IPS DF 19.7 (cell line): ENCODE measurements at regions not wholly inside any gene's neighbourhood (a gene's known extent, or its start where the extent isn't known, plus 50 kb on each side); places are given as distances from the start of the nearest gene placed in this dataset.
"Not testable (repeated sequence)": the region's sequence is repeated elsewhere in the genome, so short reads cannot be mapped to it uniquely, and the experiment has no call there.

Experiments used
- DNase-seq: peaks from one replicate; pipeline ENCODE4 v3.0.0-alpha.2; 2013; ENCODE audit warnings: low read depth, low spot score

DNA sequence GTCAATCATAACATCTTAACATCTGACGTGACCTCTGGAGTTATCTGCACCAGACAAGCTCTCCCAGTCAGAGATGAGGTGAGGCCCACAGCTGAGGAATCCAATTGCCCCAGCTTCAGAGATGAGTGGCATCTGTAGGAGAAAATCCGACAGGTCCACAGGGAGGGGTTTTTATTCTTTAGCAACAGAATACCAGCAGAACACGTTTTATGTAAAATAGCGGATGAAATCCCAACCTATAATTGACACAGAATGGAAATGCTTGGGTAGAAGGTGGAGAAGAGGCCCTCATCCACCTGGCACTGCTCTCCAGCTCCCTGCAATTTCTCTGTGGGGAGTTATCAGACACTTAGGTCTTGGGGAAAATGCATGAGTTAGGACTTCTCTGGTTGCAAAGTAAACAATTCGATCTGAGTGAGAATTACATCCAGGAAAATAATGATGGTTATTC is 144.2 kb upstream of the NRP1 start:
- no peak for DNase-seq

DNA sequence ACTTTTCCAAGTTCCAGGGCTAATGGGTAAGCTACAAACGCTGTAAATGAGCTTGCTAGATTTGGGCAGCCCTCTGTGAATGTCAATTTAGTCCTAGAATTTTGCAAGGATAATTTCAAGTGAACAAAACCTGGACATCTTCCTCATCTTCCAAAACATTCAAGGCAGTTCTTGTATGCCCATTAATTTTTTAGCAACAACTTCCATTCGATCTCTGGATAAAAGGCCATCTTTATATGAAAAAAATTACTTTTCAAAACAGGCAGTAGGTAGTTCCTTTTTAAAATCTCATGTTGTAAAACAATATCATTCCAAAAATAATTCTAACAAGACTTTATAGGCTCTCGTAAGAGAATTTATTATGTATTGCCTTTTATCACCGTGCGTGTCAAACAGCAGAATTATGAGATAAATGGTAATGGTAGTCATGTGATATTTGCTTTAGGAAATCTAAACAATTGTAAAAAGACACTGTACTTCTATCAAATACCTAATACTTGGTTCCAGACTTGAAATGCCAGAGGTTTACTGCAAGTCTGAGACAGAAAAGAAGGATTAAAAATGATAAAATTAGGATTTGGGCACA is 143.7 kb upstream of the NRP1 start:
- no peak for DNase-seq

DNA sequence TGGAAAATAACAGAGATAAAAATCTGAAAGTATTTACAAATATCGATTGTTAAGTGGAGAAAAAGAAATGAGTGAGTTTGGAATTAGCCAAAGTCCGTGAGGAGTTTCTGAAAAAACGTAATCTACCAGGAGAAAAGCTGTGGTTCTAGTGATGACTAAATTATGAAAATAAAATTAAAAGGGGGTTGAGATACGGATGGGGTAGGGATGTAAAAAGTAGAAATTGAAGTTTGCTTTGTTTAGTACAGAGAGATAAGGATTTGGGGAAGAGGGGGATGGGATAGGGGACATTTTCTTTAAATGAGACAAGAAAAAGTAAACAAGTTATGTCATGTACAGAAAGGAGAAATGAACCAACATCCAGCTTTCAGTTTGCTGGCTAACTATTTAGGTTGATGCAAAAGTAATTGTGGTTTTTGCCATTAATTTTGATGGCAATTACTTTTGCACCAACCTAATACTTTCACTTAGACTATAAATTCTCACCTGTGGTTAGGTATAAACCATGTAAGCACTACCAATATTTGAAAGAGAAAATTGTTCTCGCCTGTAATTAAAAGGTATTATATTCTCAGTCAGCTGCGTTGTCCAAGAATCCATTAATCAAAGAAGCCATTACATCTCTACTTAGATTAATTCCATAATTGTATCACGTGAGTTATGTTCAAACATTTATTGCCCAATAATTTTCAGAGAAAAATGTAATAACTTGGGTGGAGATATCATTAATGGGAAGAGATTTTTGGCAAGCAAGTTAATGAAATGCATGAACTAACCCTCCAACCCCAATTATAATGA is 143.0 kb upstream of the NRP1 start:
- DNase-seq = no peak

DNA sequence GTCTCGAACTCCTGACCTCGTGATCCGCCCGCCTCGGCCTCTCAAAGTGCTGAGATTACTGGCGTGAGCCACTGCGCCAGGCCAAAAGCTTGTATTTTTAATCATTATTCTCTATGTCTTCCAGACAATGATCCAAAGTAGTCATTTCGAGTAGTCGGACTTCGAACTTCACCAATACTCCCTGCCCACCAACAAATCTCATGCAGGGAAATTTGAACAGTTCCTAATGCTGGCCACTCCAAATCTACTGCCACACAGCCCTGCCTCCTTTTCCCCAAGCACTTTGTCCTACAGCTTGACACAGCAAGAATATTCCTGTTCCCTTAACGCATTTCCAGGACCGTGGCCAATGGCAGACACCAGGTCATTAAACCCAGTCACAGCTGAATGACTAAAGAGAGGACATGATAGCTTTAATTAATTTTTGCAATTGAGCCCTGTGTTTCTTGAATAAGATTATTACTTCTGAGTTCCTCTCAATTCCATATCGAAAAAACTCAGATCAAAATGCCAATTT is 142.3 kb upstream of the NRP1 start:
- DNase-seq = no peak

DNA sequence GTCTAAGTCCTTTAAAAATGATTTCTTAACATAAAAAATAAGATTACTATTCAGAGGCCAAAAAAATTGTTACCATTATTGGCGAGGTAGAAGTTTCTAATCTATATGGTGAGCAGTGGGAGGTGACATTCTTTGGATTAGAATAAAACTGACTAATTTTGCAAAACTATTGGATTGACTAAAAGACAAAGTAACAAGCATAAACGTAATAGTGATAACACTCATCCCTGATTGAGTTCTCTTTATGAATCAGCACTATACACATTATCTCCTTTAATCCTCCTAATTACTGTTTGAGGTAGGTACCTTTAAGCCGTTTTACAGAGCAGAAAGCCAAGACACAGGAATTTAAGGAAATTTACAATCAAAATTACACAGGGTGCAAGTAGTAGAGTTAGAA is 139.2 kb upstream of the NRP1 start:
- no peak for DNase-seq

DNA sequence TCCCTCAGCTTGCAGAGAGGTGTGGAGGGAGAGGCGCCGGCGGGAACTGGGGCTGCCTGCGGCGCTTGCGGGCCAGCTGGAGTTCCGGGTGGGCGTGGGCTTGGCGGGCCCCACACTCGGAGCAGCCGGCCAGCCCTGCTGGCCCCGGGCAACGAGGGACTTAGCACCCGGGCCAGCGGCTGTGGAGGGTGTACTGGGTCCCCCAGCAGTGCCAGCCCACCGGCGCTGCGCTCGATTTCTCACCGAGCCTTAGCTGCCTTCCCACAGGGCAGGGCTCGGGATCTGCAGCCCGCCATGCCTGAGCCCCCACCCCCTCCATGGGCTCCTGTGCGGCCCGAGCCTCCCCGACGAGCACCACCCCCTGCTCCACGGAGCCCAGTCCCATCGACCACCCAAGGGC is 133.5 kb upstream of the NRP1 start:
- not testable (repeated sequence) for DNase-seq

DNA sequence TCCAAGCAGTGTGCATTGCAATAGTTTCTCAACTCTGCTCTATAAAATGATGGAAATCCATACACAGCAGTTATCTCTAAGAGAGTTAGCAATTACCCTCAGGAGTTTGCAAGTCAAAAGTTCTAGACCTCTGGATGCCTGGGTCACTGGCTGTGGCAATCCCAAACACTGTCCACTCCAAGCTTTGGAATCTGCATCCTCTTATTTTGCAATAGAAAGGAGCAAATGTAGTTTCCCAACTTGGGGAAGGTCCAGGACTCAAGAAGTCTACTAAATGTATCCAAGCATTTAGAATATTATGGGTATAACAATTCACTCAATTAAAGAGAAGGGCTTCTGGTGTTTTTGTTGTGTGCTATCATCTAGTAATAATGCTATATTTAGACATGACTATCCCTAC is 131.3 kb upstream of the NRP1 start:
- DNase-seq = no peak

DNA sequence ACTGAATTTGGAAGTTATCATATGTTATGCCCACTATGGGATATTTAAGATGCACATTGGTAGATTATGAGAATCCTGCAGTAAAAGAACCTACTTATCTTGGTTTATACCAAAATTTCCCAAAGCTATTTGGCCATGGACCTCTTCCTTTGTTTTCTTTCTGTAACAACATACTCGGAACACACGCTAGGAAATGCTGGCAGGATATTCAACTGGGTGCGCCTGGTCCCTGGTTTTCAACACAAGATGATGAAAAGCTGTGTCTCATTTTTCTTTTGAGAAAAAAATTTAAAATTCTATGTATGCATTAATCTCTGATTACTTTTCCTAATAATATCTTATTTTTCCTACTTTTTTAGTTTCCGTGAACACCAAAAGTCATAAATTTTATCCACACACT is 128.5 kb upstream of the NRP1 start:
- no peak for DNase-seq

DNA sequence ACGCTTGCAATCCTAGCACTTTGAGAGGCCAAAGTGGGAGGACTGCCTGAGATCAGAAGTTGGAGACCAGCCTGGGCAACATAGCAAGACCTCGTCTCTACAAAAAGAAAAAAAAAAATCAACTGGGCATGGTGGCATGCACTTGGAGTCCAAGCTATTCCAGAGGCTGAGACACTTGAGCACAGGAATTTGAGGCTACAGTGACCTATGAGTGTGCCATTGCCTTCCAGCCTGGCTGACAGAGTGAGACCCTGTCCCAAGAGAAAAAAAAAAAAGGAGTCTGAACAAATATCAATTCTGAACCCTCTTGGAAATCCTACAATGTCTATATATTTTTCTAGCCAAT is 126.8 kb upstream of the NRP1 start:
- no peak for DNase-seq

DNA sequence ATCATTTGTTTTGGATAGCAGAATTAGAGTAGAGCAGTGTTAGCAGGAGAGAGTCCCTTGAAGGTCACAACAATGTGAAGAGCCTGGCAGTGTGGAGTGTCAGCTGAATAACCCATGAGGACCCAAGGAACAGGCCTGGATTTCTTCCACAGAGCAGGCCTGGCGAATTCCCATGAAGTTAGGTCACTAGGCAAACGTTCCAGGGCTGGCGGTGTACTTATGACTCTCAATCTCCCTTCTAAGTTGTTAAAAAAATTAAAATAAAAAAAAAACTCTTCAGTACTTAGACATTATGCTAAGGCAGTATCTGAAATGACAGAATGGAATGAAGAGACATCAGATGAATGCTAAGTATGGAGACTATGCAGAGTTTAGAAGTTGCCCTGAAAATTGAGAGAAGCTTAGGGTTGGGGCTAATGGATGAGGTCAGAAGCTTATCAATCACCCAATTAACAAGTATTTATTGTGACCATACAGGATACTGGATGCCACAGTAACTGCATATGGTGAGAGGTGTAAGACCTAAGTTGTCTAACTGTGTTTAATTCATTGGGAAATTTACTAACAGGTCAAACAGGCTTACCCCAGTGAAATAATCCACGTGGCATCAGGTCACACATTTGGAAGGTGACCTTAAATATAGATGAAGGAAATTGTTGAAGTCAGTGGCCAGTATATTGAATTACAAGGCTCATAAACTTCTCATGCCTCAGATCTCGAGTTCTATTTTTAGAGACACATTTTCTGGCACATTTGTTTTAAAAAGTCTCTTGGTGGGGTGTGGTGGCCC is 126.2 kb upstream of the NRP1 start:
- DNase-seq = no peak

DNA sequence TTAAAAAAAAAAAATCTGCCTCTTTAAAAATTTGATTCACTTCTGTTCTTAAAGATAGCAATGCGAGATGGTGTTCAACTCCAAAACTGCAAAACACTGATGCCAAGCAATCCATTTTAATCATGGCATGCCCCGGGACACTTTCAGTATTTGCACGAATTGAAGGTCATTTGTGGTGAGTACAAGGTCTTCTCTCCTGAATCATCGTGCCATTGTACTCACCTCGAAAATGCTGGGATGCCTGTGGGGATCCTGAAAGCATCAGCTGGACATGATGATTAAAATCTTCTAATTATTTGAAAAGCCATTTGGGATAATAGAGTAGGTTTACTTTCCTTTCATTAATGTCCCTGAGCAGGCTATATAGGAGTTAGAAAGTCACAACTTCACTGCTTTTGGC is 125.1 kb upstream of the NRP1 start:
- DNase-seq = no peak

DNA sequence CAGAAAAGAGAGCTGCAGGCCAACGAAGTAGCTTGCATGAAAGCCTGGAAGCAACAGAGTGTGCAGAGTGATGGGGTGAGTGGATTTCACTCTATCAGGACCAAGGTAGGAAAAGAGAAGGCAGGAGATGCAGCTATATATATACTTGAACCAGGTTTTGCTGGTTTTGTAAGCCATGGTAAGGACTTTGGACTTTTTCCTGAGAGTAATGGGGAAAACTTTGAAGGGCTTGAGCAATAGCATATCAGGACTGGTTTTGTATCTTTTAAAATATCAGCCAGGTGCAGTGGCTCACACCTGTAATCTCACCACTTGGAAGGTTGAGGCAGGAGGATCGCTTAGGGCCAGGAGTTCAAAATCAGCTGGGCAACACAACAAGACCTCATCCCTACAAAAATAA is 120.6 kb upstream of the NRP1 start:
- DNase-seq = no peak

DNA sequence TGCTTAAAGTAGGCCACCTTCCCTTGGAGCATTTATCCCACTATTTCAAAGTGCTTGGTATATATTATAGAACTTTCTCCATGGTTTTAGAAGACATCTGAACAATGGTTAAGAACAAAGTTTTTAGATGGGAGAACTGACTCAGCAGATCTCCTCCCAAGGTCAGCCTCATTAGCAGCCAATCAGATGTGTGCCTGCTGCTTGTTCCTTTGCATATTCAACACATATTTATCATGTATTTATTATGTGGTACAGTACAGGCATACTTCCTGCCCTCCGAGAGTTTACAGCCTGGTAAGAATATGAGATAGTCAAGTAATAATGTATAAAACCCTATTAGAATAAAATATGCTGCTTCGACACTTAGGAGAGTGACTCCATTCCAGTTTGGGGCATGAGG is 120.1 kb upstream of the NRP1 start:
- DNase-seq = no peak

DNA sequence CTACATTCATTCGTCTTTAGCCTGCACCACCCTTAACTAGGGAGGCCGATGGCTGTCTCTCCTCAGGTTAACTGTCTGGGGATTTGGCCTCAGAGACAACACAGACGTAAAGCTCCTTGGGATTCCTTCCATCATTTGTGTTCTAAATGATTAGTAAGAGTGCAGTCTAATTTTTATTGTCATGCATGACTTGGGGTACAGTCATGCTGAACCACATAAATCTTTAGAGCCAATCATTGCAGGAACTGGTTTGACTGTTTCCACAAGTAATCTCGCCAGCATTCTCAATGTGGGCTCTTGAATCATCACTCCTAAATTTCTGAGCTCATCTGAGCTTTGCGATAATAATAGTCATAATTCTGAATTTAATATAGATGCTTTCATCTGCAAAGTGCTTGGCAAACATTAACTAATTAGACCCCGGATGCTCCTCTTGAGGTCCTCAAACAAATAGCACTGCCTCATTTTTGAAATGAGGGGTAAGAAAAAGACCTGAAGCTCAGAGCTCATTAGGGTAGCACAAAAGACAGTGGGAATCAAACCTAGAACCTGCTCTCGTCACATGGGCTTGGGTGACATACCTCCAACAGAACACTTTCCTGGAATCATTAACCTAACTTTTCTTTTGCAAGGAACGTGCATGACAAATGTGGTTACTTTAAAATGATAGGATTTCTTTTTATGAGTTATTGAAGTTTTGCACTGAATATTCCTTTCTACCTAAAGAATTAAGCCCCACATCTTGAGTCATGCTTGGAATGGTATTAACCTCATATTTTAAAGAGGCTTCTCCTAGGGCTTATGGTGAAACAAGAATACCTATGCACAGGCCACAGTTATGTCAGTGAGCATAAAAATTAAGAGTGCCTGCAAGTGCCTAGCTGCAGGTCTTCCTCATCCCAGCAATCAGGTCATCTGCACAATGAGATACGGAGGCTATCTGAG is 118.9 kb upstream of the NRP1 start:
- DNase-seq = no peak

DNA sequence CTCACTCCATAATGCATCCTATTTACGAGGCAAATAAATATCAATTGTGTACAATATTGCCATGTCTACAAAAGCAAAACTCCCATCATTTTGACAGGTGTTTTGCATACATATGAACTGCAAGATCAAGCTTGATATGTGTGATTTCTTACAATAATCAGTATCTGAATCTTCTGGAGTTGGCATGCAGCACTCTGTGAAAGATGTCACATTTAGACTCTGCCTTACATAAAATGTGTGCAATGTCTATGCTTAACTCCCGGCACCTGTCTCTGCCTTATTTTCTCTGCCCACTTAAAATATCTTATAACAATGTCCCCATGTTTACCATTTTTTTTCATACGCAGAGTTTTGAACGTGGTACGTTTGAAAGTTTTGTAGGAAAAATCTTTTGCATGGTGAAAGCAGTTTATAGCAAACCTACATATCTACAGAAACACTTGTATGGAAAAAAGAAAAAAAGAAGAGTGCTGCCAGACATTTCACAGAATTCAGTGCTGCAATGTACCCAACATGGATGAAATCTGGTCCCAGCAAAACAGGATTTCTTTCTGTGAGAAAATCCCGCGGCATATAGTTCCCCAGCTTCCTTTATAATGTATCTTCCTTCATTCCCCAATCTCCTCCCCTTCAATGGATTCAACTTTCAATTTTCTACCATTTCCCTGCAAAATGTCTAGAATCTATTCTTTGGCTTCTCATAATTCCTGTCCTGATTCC is 114.1 kb upstream of the NRP1 start:
- no peak for DNase-seq

DNA sequence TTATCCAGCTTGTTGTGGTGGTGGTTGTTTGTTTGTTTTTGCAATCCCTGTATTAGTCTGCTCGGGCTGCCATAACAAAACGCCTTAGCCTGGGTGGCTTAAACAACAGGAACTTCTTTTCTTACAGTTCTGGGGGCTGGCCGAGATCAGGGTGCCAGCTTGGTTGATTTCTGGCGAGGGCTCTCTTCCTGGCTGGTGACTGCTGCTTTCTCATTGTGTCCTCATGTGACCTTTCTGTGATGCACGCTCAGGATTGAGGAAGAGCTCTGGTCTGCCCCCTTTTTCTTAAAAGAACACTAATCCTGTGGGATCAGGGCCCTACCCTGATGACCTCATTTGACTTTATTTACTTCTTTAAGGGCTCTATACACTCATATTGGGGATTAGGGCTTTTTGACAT is 107.1 kb upstream of the NRP1 start:
- no peak for DNase-seq

DNA sequence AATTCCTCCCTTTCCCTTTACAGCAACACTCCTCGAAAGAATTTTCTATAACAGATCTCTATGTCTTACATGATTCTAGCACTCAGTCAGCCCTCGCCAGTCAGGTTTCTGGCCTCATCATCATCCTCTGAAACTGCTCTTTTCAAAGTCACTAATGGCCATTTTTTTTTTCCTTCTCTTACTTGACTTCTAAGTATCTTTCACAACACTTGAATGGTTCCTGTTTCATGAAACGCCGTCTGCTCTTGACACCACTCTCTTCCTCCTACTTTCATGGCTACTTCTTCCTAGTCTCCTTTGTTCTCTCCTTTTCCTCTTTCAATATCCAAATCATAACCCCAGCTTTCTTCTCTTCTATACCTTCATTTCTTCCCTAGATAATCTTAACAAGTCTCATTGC is 100.5 kb upstream of the NRP1 start:
- DNase-seq = no peak

DNA sequence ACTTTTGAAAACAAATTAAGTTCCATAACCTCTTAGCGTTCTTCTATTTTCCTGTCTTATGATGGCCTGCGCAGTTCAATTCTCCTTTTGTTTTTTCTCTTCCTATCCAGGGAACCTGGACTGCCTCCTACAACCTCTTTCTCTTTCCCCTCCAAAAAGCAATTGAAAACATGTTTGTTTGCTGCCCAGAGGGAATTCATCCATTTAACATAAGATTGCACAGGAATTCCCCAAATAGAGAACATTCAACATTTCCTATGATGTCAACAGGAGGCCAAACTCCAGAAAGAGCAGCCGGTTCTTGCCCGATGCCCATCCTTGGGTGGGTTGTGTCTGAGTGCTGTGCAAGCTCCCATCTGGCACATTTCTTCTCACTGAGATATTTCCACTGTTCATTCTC is 94.2 kb upstream of the NRP1 start:
- DNase-seq = no peak

DNA sequence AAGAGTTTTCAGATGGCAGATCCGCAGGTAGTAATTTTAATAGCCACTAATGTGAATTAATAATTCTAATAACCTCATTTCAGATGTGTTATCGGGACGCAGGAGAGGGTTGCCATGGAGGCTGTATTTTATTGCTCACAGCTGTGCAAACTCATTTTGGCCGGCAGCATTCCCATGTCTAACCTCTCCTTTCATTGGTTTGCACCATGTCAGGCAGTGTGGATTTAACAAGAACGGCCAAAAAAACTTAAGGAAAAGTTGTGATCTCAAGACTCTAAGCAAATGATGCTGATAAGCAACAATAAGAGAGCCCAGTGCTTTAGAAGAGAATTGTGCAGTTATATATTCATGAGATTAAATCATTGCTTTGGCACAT is 88.7 kb upstream of the NRP1 start:
- DNase-seq = no peak

DNA sequence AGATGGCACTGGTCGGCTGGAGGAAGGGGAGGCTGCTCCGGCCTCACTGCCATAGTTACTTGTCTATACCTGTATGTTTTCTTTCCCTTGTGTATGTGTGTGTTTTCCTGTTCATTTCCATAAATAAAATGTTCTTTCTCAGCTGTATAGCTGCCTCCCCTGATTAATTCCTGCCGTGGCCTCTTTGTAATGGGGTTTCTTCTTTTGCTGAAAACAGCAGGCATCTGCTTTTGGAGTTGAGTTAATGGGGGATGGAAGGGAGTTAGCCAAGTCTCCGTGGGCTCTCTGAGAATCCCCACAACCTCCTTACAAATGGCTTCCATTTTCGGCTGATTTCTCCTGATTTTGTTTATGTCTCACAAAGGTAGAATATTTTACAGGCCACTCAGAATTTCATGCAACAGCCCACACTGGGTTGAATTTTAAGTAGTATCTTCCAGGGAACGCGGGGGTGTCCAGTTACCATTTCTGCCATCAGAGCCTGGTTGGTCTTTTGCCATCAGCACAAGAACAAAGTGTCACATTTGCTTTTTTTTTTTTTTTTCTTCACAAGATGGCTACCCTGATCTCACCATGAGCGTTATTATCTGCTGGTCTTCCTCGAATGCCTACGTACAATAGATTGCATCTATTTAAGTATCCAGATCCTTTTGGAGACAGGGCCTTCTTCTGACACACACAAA is 88.1 kb upstream of the NRP1 start:
- DNase-seq = no peak
